HG03558 (cell line): ENCODE measurements at regions not wholly inside any gene's neighbourhood (a gene's known extent, or its start where the extent isn't known, plus 50 kb on each side); places are given as distances from the start of the nearest gene placed in this dataset.

Experiments used
- ATAC-seq: cut with Tn5 transposase; IDR thresholded peaks from one replicate; pipeline ENCODE4 v1.9.1; 2021; ENCODE audit warnings: moderate number of reproducible peaks; ENCODE audit not compliant: unreplicated experiment; ENCODE audit errors: extremely low read depth

- no peak for ATAC-seq
Measured at GRCh38 chr18:66778048-66778447, 174.2 kb upstream of the CDH19 start.

- ATAC-seq, result no peak
Measured at GRCh38 chr18:66769375-66769774, 165.5 kb upstream of the CDH19 start.

GRCh38 chr18:66764230-66764629 is 160.3 kb upstream of the CDH19 start:
- no peak for ATAC-seq

- no peak for ATAC-seq
Measured at GRCh38 chr18:66761166-66761565, 157.3 kb upstream of the CDH19 start.

- ATAC-seq, result no peak
Measured at GRCh38 chr18:66760559-66760958, 156.7 kb upstream of the CDH19 start.

- ATAC-seq, result no peak
Measured at GRCh38 chr18:66759050-66759828, 155.3 kb upstream of the CDH19 start.

GRCh38 chr18:66757946-66758345 is 154.1 kb upstream of the CDH19 start:
- no peak for ATAC-seq

GRCh38 chr18:66754335-66754734 is 150.4 kb upstream of the CDH19 start:
- ATAC-seq, result no peak

GRCh38 chr18:66752733-66753132 is 148.8 kb upstream of the CDH19 start:
- ATAC-seq, result no peak

- ATAC-seq, result no peak
Measured at GRCh38 chr18:66749481-66750035, 145.7 kb upstream of the CDH19 start.

- no peak for ATAC-seq
Measured at GRCh38 chr18:66749030-66749429, 145.1 kb upstream of the CDH19 start.

- ATAC-seq, result no peak
Measured at GRCh38 chr18:66742832-66743231, 138.9 kb upstream of the CDH19 start.

GRCh38 chr18:66735933-66736332 is 132.0 kb upstream of the CDH19 start:
- no peak for ATAC-seq

GRCh38 chr18:66734451-66734850 is 130.6 kb upstream of the CDH19 start:
- no peak for ATAC-seq

GRCh38 chr18:66731890-66732289 is 128.0 kb upstream of the CDH19 start:
- ATAC-seq, result no peak

GRCh38 chr18:66729442-66730239 is 125.8 kb upstream of the CDH19 start:
- ATAC-seq, result no peak

GRCh38 chr18:66728951-66729350 is 125.1 kb upstream of the CDH19 start:
- no peak for ATAC-seq

- no peak for ATAC-seq
Measured at GRCh38 chr18:66727991-66728390, 124.1 kb upstream of the CDH19 start.

GRCh38 chr18:66724664-66725356 is 120.9 kb upstream of the CDH19 start:
- no peak for ATAC-seq

- ATAC-seq, result no peak
Measured at GRCh38 chr18:66722671-66723070, 118.8 kb upstream of the CDH19 start.

- ATAC-seq, result no peak
Measured at GRCh38 chr18:66708646-66709045, 104.8 kb upstream of the CDH19 start.
